Skeletal muscle satellite cell (primary cell): ENCODE measurements at regions not wholly inside any gene's neighbourhood (a gene's known extent, or its start where the extent isn't known, plus 50 kb on each side); places are given as distances from the start of the nearest gene placed in this dataset.
"Not testable (repeated sequence)": the region's sequence is repeated elsewhere in the genome, so short reads cannot be mapped to it uniquely, and the experiment has no call there.

ENCODE experiments used
- H3K27me3 ChIP-seq: 2 replicates; pipeline ENCODE4 v1.7.0; 2013; ENCODE audit warnings: low read length; ENCODE audit not compliant: control insufficient read depth, insufficient read depth
- H3K36me3 ChIP-seq: 2 replicates; pipeline ENCODE4 v1.7.0; 2013; ENCODE audit warnings: mild to moderate bottlenecking, control low read depth, low read length; ENCODE audit not compliant: insufficient read depth
- H3K4me1 ChIP-seq: 2 replicates; pipeline ENCODE4 v1.7.0; 2013; ENCODE audit warnings: low read length; ENCODE audit not compliant: control insufficient read depth, insufficient read depth
- H3K4me2 ChIP-seq: 2 replicates; pipeline ENCODE4 v1.7.0; 2013; ENCODE audit warnings: mild to moderate bottlenecking, low read length
- H3K4me3 ChIP-seq: 2 replicates; pipeline ENCODE4 v1.7.0; 2013; ENCODE audit warnings: low read length
- H3K9ac ChIP-seq: 2 replicates; pipeline ENCODE4 v1.7.0; 2013; ENCODE audit warnings: mild to moderate bottlenecking, low read depth, low read length, moderate library complexity
- H3K9me3 ChIP-seq: replicated peaks from 2 replicates; pipeline ENCODE4 v1.7.0; 2013; ENCODE audit warnings: mild to moderate bottlenecking, control low read depth, low read length

GRCh38 chr5:145014109-145014508 lies 821.0 kb downstream of the PRELID2 start:
- Histone ChIP-seq H3K9ac (no peak overlapping the region), H3K27me3 (no peaks in the 10 kb centered on the region), H3K4me3 (no peak overlapping the region), H3K9me3 (no peaks in the 10 kb centered on the region), H3K4me1 (no peaks in the 10 kb centered on the region), H3K36me3 (no peaks in the 10 kb centered on the region), H3K4me2 (no peak overlapping the region)

GRCh38 chr5:145010834-145011233 lies 824.3 kb downstream of the PRELID2 start:
- H3K4me3 ChIP-seq, result no peak overlapping the region
- no peaks in the 10 kb centered on the region for H3K9me3 ChIP-seq
- no peaks in the 10 kb centered on the region for H3K36me3 ChIP-seq
- H3K4me1 ChIP-seq, result no peaks in the 10 kb centered on the region
- H3K4me2 ChIP-seq, result no peak overlapping the region
- H3K9ac ChIP-seq, result no peak overlapping the region
- no peaks in the 10 kb centered on the region for H3K27me3 ChIP-seq

- Histone ChIP-seq H3K4me1 (no peaks in the 10 kb centered on the region), H3K4me2 (no peak overlapping the region), H3K9ac (no peak overlapping the region), H3K36me3 (no peaks in the 10 kb centered on the region), H3K4me3 (no peak overlapping the region), H3K27me3 (no peaks in the 10 kb centered on the region), H3K9me3 (no peaks in the 10 kb centered on the region)
Measured at GRCh38 chr5:145008876-145009530, 826.1 kb downstream of the PRELID2 start.

- H3K4me3 ChIP-seq, H3K4me2 ChIP-seq, H3K27me3 ChIP-seq, H3K9ac ChIP-seq, H3K36me3 ChIP-seq, H3K4me1 ChIP-seq, H3K9me3 ChIP-seq: not testable (repeated sequence)
Measured at GRCh38 chr5:144994356-144994755, 823.7 kb downstream of the KCTD16 start.

GRCh38 chr5:144983101-144983500 lies 812.4 kb downstream of the KCTD16 start:
- H3K36me3 ChIP-seq, result no peaks in the 10 kb centered on the region

GRCh38 chr5:144979516-144980264 lies 809.0 kb downstream of the KCTD16 start:
- Histone ChIP-seq H3K27me3 (no peaks in the 10 kb centered on the region), H3K36me3 (no peaks in the 10 kb centered on the region), H3K4me3 (no peak overlapping the region), H3K9ac (no peak overlapping the region), H3K9me3 (no peaks in the 10 kb centered on the region), H3K4me1 (no peaks in the 10 kb centered on the region), H3K4me2 (no peak overlapping the region)

More at GRCh38 chr5:144983101-144983500, 812.4 kb downstream of the KCTD16 start:
- no peak overlapping the region for H3K9ac ChIP-seq
- H3K9me3 ChIP-seq, result no peaks in the 10 kb centered on the region
- H3K27me3 ChIP-seq, result no peaks in the 10 kb centered on the region
- no peak overlapping the region for H3K4me2 ChIP-seq
- H3K4me1 ChIP-seq, result no peaks in the 10 kb centered on the region
- no peak overlapping the region for H3K4me3 ChIP-seq

GRCh38 chr5:144972317-144972716 lies 801.6 kb downstream of the KCTD16 start:
- Histone ChIP-seq H3K9me3 (no peaks in the 10 kb centered on the region), H3K4me3 (no peak overlapping the region), H3K4me1 (peaks cover 4% of the 10 kb centered on the region), H3K27me3 (no peaks in the 10 kb centered on the region), H3K9ac (no peak overlapping the region), H3K36me3 (no peaks in the 10 kb centered on the region), H3K4me2 (no peak overlapping the region)

- no peaks in the 10 kb centered on the region for H3K27me3 ChIP-seq
- H3K4me2 ChIP-seq, result no peak overlapping the region
- no peak overlapping the region for H3K4me3 ChIP-seq
- H3K36me3 ChIP-seq, result no peaks in the 10 kb centered on the region
- no peaks in the 10 kb centered on the region for H3K9me3 ChIP-seq
- peaks cover 4% of the 10 kb centered on the region for H3K4me1 ChIP-seq
- H3K9ac ChIP-seq, result no peak overlapping the region
Measured at GRCh38 chr5:144971108-144971850, 800.6 kb downstream of the KCTD16 start.

- H3K4me3 ChIP-seq, result no peak overlapping the region
- no peaks in the 10 kb centered on the region for H3K4me1 ChIP-seq
- no peaks in the 10 kb centered on the region for H3K9me3 ChIP-seq
- H3K36me3 ChIP-seq, result no peaks in the 10 kb centered on the region
- no peak overlapping the region for H3K9ac ChIP-seq
- H3K4me2 ChIP-seq, result no peak overlapping the region
- H3K27me3 ChIP-seq, result no peaks in the 10 kb centered on the region
Measured at GRCh38 chr5:144960296-144960695, 789.6 kb downstream of the KCTD16 start.

GRCh38 chr5:144958002-144958401 lies 787.3 kb downstream of the KCTD16 start:
- Histone ChIP-seq H3K4me2 (no peak overlapping the region), H3K4me3 (no peak overlapping the region), H3K4me1 (no peaks in the 10 kb centered on the region), H3K9me3 (no peaks in the 10 kb centered on the region), H3K9ac (no peak overlapping the region), H3K27me3 (no peaks in the 10 kb centered on the region), H3K36me3 (no peaks in the 10 kb centered on the region)

GRCh38 chr5:144950996-144951395 lies 780.3 kb downstream of the KCTD16 start:
- Histone ChIP-seq H3K4me1 (no peaks in the 10 kb centered on the region), H3K27me3 (no peaks in the 10 kb centered on the region), H3K4me2 (no peak overlapping the region), H3K4me3 (no peak overlapping the region), H3K36me3 (no peaks in the 10 kb centered on the region), H3K9me3 (no peaks in the 10 kb centered on the region), H3K9ac (no peak overlapping the region)
